ENCODE measurements at regions not wholly inside any gene's neighbourhood (a gene's known extent, or its start where the extent isn't known, plus 50 kb on each side); places are given as distances from the start of the nearest gene placed in this dataset.
A peak's percentile ranks its signal among the peaks of the same experiment; 100 is the strongest.

GRCh38 chr12:131350943-131351318 is 360.0 kb upstream of the SFSWAP start:
- 65% methylated on average over 3 of the region's 3 CpGs for WGBS
- Histone ChIP-seq H3K36me3 (no peaks in the 10 kb centered on the region), H3K9me3 (no peaks in the 10 kb centered on the region), H3K4me1 (no peaks in the 10 kb centered on the region), H3K4me3 (no peak overlapping the region), H3K27me3 (peaks cover 53% of the 10 kb centered on the region), H3K27ac (no peak overlapping the region)
- TF ChIP-seq CTCF (IDR thresholded peaks at IDR 0.05) = no peak
- no peak for TF ChIP-seq POLR2AphosphoS5 (IDR thresholded peaks at IDR 0.05)
- TF ChIP-seq POLR2A (IDR thresholded peaks at IDR 0.05) = no peak
- TF ChIP-seq EP300 (IDR thresholded peaks at IDR 0.05) = no peak
- DNase-seq (ENCODE audit: low spot score in 2 of 2) = no peak

GRCh38 chr12:131351319-131352028 is 359.4 kb upstream of the SFSWAP start:
- peak in 1 of 2 donors; percentile 45 for DNase-seq (ENCODE audit: low spot score in 2 of 2)
- Histone ChIP-seq H3K4me1 (no peaks in the 10 kb centered on the region), H3K27ac (no peak overlapping the region), H3K36me3 (no peaks in the 10 kb centered on the region), H3K4me3 (no peak overlapping the region), H3K27me3 (peaks cover 53% of the 10 kb centered on the region), H3K9me3 (no peaks in the 10 kb centered on the region)
- TF ChIP-seq POLR2AphosphoS5 (IDR thresholded peaks at IDR 0.05) = no peak
- TF ChIP-seq POLR2A (IDR thresholded peaks at IDR 0.05) = no peak
- TF ChIP-seq CTCF (IDR thresholded peaks at IDR 0.05) = no peak
- TF ChIP-seq EP300 (IDR thresholded peaks at IDR 0.05) = no peak
- 87% methylated on average over 5 of the region's 5 CpGs for WGBS

- WGBS = 87% methylated on average over 11 of the region's 21 CpGs
- peaks cover 48% of the 10 kb centered on the region for H3K27me3 ChIP-seq
- TF ChIP-seq EP300 (IDR thresholded peaks at IDR 0.05) = no peak
- no peak for TF ChIP-seq CTCF (IDR thresholded peaks at IDR 0.05)
- no peak for TF ChIP-seq POLR2AphosphoS5 (IDR thresholded peaks at IDR 0.05)
- TF ChIP-seq POLR2A (IDR thresholded peaks at IDR 0.05) = no peak
- H3K27ac ChIP-seq = no peak overlapping the region
- no peaks in the 10 kb centered on the region for H3K4me1 ChIP-seq
- no peaks in the 10 kb centered on the region for H3K36me3 ChIP-seq
- H3K9me3 ChIP-seq = no peaks in the 10 kb centered on the region
- no peak overlapping the region for H3K4me3 ChIP-seq
- DNase-seq (ENCODE audit: low spot score in 2 of 2) = peak in 1 of 2 donors; percentile 57
Measured at GRCh38 chr12:131352296-131352900, 358.5 kb upstream of the SFSWAP start.

GRCh38 chr12:131353376-131353775 is 357.5 kb upstream of the SFSWAP start:
- 85% methylated on average over 2 of the region's 2 CpGs for WGBS
- Histone ChIP-seq H3K4me1 (no peaks in the 10 kb centered on the region), H3K4me3 (no peak overlapping the region), H3K27ac (no peak overlapping the region), H3K36me3 (no peaks in the 10 kb centered on the region), H3K27me3 (peaks cover 41% of the 10 kb centered on the region), H3K9me3 (no peaks in the 10 kb centered on the region)
- peak in 1 of 2 donors; percentile 41 for DNase-seq (ENCODE audit: low spot score in 2 of 2)
- TF ChIP-seq EP300 (IDR thresholded peaks at IDR 0.05) (no peak), POLR2A (IDR thresholded peaks at IDR 0.05) (no peak), CTCF (IDR thresholded peaks at IDR 0.05) (no peak), POLR2AphosphoS5 (IDR thresholded peaks at IDR 0.05) (no peak)

- H3K9me3 ChIP-seq = no peaks in the 10 kb centered on the region
- no peak overlapping the region for H3K27ac ChIP-seq
- peak in 1 of 2 donors; percentile 65 for DNase-seq (ENCODE audit: low spot score in 2 of 2)
- H3K4me3 ChIP-seq = no peak overlapping the region
- WGBS = 52% methylated on average over 6 of the region's 6 CpGs
- H3K4me1 ChIP-seq = no peaks in the 10 kb centered on the region
- peaks cover 36% of the 10 kb centered on the region for H3K27me3 ChIP-seq
- TF ChIP-seq POLR2A (IDR thresholded peaks at IDR 0.05) = no peak
- TF ChIP-seq EP300 (IDR thresholded peaks at IDR 0.05) = no peak
- TF ChIP-seq POLR2AphosphoS5 (IDR thresholded peaks at IDR 0.05) = no peak
- no peak for TF ChIP-seq CTCF (IDR thresholded peaks at IDR 0.05)
- no peaks in the 10 kb centered on the region for H3K36me3 ChIP-seq
Measured at GRCh38 chr12:131353826-131354225, 357.1 kb upstream of the SFSWAP start.

Measured in suprapubic skin (tissue), 4 donors.